ENCODE measurements at regions not wholly inside any gene's neighbourhood (a gene's known extent, or its start where the extent isn't known, plus 50 kb on each side); places are given as distances from the start of the nearest gene placed in this dataset.

- CTCF ChIA-PET, result no interaction called here
- no peak for DNase-seq (ENCODE audit: extremely low spot score)
- TF ChIP-seq ZNF384 (IDR thresholded peaks at IDR 0.05), result no peak
- no peak for TF ChIP-seq TARDBP (IDR thresholded peaks at IDR 0.05)
- POLR2A ChIA-PET, result no interaction called here
Observed at GRCh38 chr3:111332488-111333080, 209.4 kb upstream of the CD96 start.

- ChIA-PET CTCF (no interaction called here), POLR2A (no interaction called here)
- no peak for DNase-seq (ENCODE audit: extremely low spot score)
Observed at GRCh38 chr3:111333642-111334041, 208.4 kb upstream of the CD96 start.

GRCh38 chr3:111335512-111336303 is 206.3 kb upstream of the CD96 start:
- CTCF ChIA-PET, result no interaction called here

More at GRCh38 chr3:111333642-111334041, 208.4 kb upstream of the CD96 start:
- TF ChIP-seq CTBP1 (IDR thresholded peaks at IDR 0.05; ENCODE audit: borderline replicate concordance), result no peak

GRCh38 chr3:111336511-111336910 is 205.5 kb upstream of the CD96 start:
- DNase-seq (ENCODE audit: extremely low spot score), result no peak
- TF ChIP-seq FOXA1 (IDR thresholded peaks at IDR 0.05), result no peak
- no peak for TF ChIP-seq BHLHE40 (IDR thresholded peaks at IDR 0.05; ENCODE audit: borderline replicate concordance)
- TF ChIP-seq ARNT (IDR thresholded peaks at IDR 0.05), result no peak
- no peak for TF ChIP-seq CTBP1 (IDR thresholded peaks at IDR 0.05; ENCODE audit: borderline replicate concordance)
- TF ChIP-seq SP1 (IDR thresholded peaks at IDR 0.05), result no peak
- TF ChIP-seq L3MBTL2 (conservative IDR thresholded peaks at IDR 0.05), result no peak
- TF ChIP-seq FOXK2 (IDR thresholded peaks at IDR 0.05), result no peak
- no peak for TF ChIP-seq TARDBP (IDR thresholded peaks at IDR 0.05)
- no peak for TF ChIP-seq HDGF (IDR thresholded peaks at IDR 0.05; ENCODE audit: borderline replicate concordance)
- no peak for TF ChIP-seq FOXM1 (IDR thresholded peaks at IDR 0.05; ENCODE audit: borderline replicate concordance)
- TF ChIP-seq NFRKB (IDR thresholded peaks at IDR 0.05), result no peak
- TF ChIP-seq LEF1 (IDR thresholded peaks at IDR 0.05; ENCODE audit: borderline replicate concordance), result no peak
- no peak for TF ChIP-seq ELF4 (IDR thresholded peaks at IDR 0.05)
- no peak for TF ChIP-seq PKNOX1 (IDR thresholded peaks at IDR 0.05)
- TF ChIP-seq SUZ12 (IDR thresholded peaks at IDR 0.05), result no peak
- no peak for TF ChIP-seq ZNF384 (IDR thresholded peaks at IDR 0.05)
- ChIA-PET POLR2A (no interaction called here), CTCF (interaction anchor here (0.7 to 0.8 kb wide), 2 partner anchors 15 to 60 kb away, joined by 3 to 4 read pairs; no protein-coding TSS in a partner anchor)

More at GRCh38 chr3:111335512-111336303, 206.3 kb upstream of the CD96 start:
- TF ChIP-seq ZNF384 (IDR thresholded peaks at IDR 0.05) (no peak), SUZ12 (IDR thresholded peaks at IDR 0.05) (no peak), NFRKB (IDR thresholded peaks at IDR 0.05) (no peak), FOXK2 (IDR thresholded peaks at IDR 0.05) (no peak), SP1 (IDR thresholded peaks at IDR 0.05) (no peak), ELF4 (IDR thresholded peaks at IDR 0.05) (no peak), FOXA1 (IDR thresholded peaks at IDR 0.05) (no peak), BHLHE40 (IDR thresholded peaks at IDR 0.05; ENCODE audit: borderline replicate concordance) (no peak), ARNT (IDR thresholded peaks at IDR 0.05) (no peak), TARDBP (IDR thresholded peaks at IDR 0.05) (no peak), L3MBTL2 (conservative IDR thresholded peaks at IDR 0.05) (no peak), FOXM1 (IDR thresholded peaks at IDR 0.05; ENCODE audit: borderline replicate concordance) (no peak), PKNOX1 (IDR thresholded peaks at IDR 0.05) (no peak), HDGF (IDR thresholded peaks at IDR 0.05; ENCODE audit: borderline replicate concordance) (no peak), CTBP1 (IDR thresholded peaks at IDR 0.05; ENCODE audit: borderline replicate concordance) (no peak), LEF1 (IDR thresholded peaks at IDR 0.05; ENCODE audit: borderline replicate concordance) (no peak)
- POLR2A ChIA-PET, result no interaction called here
- no peak for DNase-seq (ENCODE audit: extremely low spot score)

GRCh38 chr3:111338059-111338698 is 203.8 kb upstream of the CD96 start:
- ChIA-PET POLR2A (no interaction called here), CTCF (interaction anchor here (0.6 kb wide), 1 partner anchor 1280 kb away, joined by 3 read pairs; no protein-coding TSS in a partner anchor)
- peak; percentile 39 for DNase-seq (ENCODE audit: extremely low spot score)
- TF ChIP-seq FOXM1 (IDR thresholded peaks at IDR 0.05; ENCODE audit: borderline replicate concordance), result no peak
- TF ChIP-seq SP1 (IDR thresholded peaks at IDR 0.05), result no peak
- TF ChIP-seq L3MBTL2 (conservative IDR thresholded peaks at IDR 0.05), result no peak
- no peak for TF ChIP-seq LEF1 (IDR thresholded peaks at IDR 0.05; ENCODE audit: borderline replicate concordance)
- no peak for TF ChIP-seq CTBP1 (IDR thresholded peaks at IDR 0.05; ENCODE audit: borderline replicate concordance)
- TF ChIP-seq PKNOX1 (IDR thresholded peaks at IDR 0.05), result no peak
- no peak for TF ChIP-seq BHLHE40 (IDR thresholded peaks at IDR 0.05; ENCODE audit: borderline replicate concordance)
- TF ChIP-seq FOXA1 (IDR thresholded peaks at IDR 0.05), result no peak
- TF ChIP-seq HDGF (IDR thresholded peaks at IDR 0.05; ENCODE audit: borderline replicate concordance), result no peak
- no peak for TF ChIP-seq FOXK2 (IDR thresholded peaks at IDR 0.05)
- TF ChIP-seq ARNT (IDR thresholded peaks at IDR 0.05), result no peak
- TF ChIP-seq ELF4 (IDR thresholded peaks at IDR 0.05), result no peak

GRCh38 chr3:111339017-111339416 is 203.0 kb upstream of the CD96 start:
- no peak for DNase-seq (ENCODE audit: extremely low spot score)
- ChIA-PET CTCF (interaction anchor here (0.6 kb wide), 1 partner anchor 1280 kb away, joined by 3 read pairs; no protein-coding TSS in a partner anchor), POLR2A (no interaction called here)
- TF ChIP-seq PKNOX1 (IDR thresholded peaks at IDR 0.05), result no peak
- TF ChIP-seq FOXA1 (IDR thresholded peaks at IDR 0.05), result no peak
- no peak for TF ChIP-seq SUZ12 (IDR thresholded peaks at IDR 0.05)
- no peak for TF ChIP-seq L3MBTL2 (conservative IDR thresholded peaks at IDR 0.05)

Data from HEK293T (cell line).